ENCODE measurements at regions not wholly inside any gene's neighbourhood (a gene's known extent, or its start where the extent isn't known, plus 50 kb on each side); places are given as distances from the start of the nearest gene placed in this dataset.

DNA sequence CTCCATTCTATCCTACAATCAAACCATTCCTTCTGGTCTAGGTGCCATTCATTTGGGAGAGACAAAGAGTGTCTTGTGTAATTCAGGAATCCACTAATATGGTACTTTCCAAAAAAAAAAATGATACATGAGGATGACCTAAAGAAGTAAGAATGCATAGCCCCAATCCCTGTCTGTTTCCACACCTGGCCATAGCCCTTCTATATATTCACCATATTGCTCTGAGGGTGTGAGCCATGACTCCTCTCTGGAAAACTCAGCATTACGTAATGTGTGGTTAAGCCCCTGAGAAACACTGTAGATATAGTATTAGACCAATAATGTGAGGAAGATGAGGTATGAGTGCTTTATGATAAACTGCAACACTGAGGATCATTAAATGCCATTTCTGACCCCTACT is 592.7 kb downstream of the INHBA start (continued):
- no peak for TF ChIP-seq YY1 (IDR thresholded peaks at IDR 0.05)
- TF ChIP-seq HNF4G (IDR thresholded peaks at IDR 0.05) = no peak
- TF ChIP-seq RXRA (IDR thresholded peaks at IDR 0.05) = no peak
- no peak for TF ChIP-seq RAD21 (IDR thresholded peaks at IDR 0.05)

- TF ChIP-seq HNF4G (IDR thresholded peaks at IDR 0.05) (no peak), EGR1 (IDR thresholded peaks at IDR 0.05; ENCODE audit: low read depth in 2 of 2) (no peak), RXRA (IDR thresholded peaks at IDR 0.05) (no peak), REST (IDR thresholded peaks at IDR 0.05) (no peak), TAF1 (conservative IDR thresholded peaks at IDR 0.05) (no peak), FOXA2 (IDR thresholded peaks at IDR 0.05) (no peak), YY1 (IDR thresholded peaks at IDR 0.05) (no peak)
- TF ChIP-seq, protein P1, sequence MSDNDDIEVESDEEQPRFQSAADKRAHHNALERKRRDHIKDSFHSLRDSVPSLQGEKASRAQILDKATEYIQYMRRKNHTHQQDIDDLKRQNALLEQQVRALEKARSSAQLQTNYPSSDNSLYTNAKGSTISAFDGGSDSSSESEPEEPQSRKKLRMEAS (IDR thresholded peaks at IDR 0.05) = no peak
- Histone ChIP-seq H3K4me3 (ENCODE audit: low read depth in 1 of 3, low read length in 3 of 3) (no peak overlapping the region), H3K4me1 (ENCODE audit: control insufficient read depth in 4 of 4, insufficient read depth in 4 of 4, low read length in 3 of 4) (no peaks in the 10 kb centered on the region), H3K9me3 (ENCODE audit: control insufficient read depth in 4 of 4, low read length in 3 of 4) (no peaks in the 10 kb centered on the region), H3K9ac (ENCODE audit: low read depth in 1 of 2, low read length in 2 of 2) (no peak overlapping the region), H3K27ac (ENCODE audit: low read depth in 1 of 2, low read length in 2 of 2) (no peak overlapping the region), H3K36me3 (ENCODE audit: control insufficient read depth in 4 of 4, insufficient read depth in 3 of 4, low read depth in 1 of 4, low read length in 3 of 4) (no peaks in the 10 kb centered on the region), H3K27me3 (ENCODE audit: control insufficient read depth in 4 of 4, insufficient read depth in 4 of 4, low read length in 3 of 4) (no peaks in the 10 kb centered on the region)
- DNase-seq (ENCODE audit: low spot score) = no peak
These were observed 594.1 kb downstream of the INHBA start for GRCh38 chr7:41108821-41109220.

GRCh38 chr7:41107938-41108448 is 594.9 kb downstream of the INHBA start:
- Histone ChIP-seq H3K4me3 (ENCODE audit: low read depth in 1 of 3, low read length in 3 of 3) (no peak overlapping the region), H3K36me3 (ENCODE audit: control insufficient read depth in 4 of 4, insufficient read depth in 3 of 4, low read depth in 1 of 4, low read length in 3 of 4) (no peaks in the 10 kb centered on the region), H3K9me3 (ENCODE audit: control insufficient read depth in 4 of 4, low read length in 3 of 4) (no peaks in the 10 kb centered on the region), H3K27me3 (ENCODE audit: control insufficient read depth in 4 of 4, insufficient read depth in 4 of 4, low read length in 3 of 4) (no peaks in the 10 kb centered on the region), H3K27ac (ENCODE audit: low read depth in 1 of 2, low read length in 2 of 2) (no peak overlapping the region), H3K4me1 (ENCODE audit: control insufficient read depth in 4 of 4, insufficient read depth in 4 of 4, low read length in 3 of 4) (no peaks in the 10 kb centered on the region), H3K9ac (ENCODE audit: low read depth in 1 of 2, low read length in 2 of 2) (no peak overlapping the region)
- DNase-seq (ENCODE audit: low spot score) = no peak
- TF ChIP-seq TAF1 (conservative IDR thresholded peaks at IDR 0.05) = no peak
- TF ChIP-seq JUND (IDR thresholded peaks at IDR 0.05) = no peak
- no peak for TF ChIP-seq HNF4A (conservative IDR thresholded peaks at IDR 0.05)
- no peak for TF ChIP-seq RXRA (IDR thresholded peaks at IDR 0.05)
- no peak for TF ChIP-seq HNF4G (IDR thresholded peaks at IDR 0.05)
- no peak for TF ChIP-seq RAD21 (IDR thresholded peaks at IDR 0.05)
- TF ChIP-seq SP1 (IDR thresholded peaks at IDR 0.05) = no peak
- TF ChIP-seq, protein P2, sequence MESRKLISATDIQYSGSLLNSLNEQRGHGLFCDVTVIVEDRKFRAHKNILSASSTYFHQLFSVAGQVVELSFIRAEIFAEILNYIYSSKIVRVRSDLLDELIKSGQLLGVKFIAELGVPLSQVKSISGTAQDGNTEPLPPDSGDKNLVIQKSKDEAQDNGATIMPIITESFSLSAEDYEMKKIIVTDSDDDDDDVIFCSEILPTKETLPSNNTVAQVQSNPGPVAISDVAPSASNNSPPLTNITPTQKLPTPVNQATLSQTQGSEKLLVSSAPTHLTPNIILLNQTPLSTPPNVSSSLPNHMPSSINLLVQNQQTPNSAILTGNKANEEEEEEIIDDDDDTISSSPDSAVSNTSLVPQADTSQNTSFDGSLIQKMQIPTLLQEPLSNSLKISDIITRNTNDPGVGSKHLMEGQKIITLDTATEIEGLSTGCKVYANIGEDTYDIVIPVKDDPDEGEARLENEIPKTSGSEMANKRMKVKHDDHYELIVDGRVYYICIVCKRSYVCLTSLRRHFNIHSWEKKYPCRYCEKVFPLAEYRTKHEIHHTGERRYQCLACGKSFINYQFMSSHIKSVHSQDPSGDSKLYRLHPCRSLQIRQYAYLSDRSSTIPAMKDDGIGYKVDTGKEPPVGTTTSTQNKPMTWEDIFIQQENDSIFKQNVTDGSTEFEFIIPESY (IDR thresholded peaks at IDR 0.05) = no peak
- TF ChIP-seq FOXA2 (IDR thresholded peaks at IDR 0.05) = no peak
- TF ChIP-seq CTCF (IDR thresholded peaks at IDR 0.05; ENCODE audit: low read depth, low read length, missing input control) = no peak
- TF ChIP-seq FOXA1 (IDR thresholded peaks at IDR 0.05) = no peak
- WGBS = 63% methylated on average over 6 of the region's 6 CpGs

Measured in liver (tissue), 8 donors.